ENCODE measurements at regions not wholly inside any gene's neighbourhood (a gene's known extent, or its start where the extent isn't known, plus 50 kb on each side); places are given as distances from the start of the nearest gene placed in this dataset.

DNA sequence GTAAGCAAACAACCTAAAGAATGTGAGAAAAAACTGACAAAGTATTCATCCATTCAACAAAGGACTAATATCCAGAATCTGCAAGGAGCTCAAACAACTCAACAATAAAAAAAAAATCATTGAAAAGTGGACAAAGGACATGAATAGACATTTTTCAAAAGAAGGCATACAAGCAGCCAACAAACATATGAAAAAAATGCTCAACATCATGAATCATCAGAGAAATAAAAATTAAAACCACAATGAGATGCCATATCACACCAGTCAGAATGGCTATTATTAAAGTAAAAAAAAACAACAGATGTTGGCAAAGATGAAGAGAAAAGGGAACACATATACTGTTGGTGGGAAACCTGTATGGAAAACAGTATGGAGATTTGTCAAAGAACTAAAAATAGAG lies 120.7 kb upstream of the ADGRL3 start:
- BruUV-seq (replicated peaks) = no TSS peak
- Mint-ChIP-seq H3K4me3 (ENCODE audit: low read depth, unreplicated experiment) (no peak overlapping the region), H3K9me3 (ENCODE audit: low read depth, unreplicated experiment) (peaks cover 4% of the 10 kb centered on the region), H3K27me3 (ENCODE audit: unreplicated experiment) (no peaks in the 10 kb centered on the region), H3K4me1 (ENCODE audit: low read depth, unreplicated experiment) (no peaks in the 10 kb centered on the region), H3K27ac (ENCODE audit: unreplicated experiment) (no peak overlapping the region), H3K36me3 (ENCODE audit: insufficient read depth, unreplicated experiment) (no peaks in the 10 kb centered on the region)
- DNase-seq = no peak
- CTCF ChIA-PET = no interaction called here
- TF ChIP-seq, protein P1, sequence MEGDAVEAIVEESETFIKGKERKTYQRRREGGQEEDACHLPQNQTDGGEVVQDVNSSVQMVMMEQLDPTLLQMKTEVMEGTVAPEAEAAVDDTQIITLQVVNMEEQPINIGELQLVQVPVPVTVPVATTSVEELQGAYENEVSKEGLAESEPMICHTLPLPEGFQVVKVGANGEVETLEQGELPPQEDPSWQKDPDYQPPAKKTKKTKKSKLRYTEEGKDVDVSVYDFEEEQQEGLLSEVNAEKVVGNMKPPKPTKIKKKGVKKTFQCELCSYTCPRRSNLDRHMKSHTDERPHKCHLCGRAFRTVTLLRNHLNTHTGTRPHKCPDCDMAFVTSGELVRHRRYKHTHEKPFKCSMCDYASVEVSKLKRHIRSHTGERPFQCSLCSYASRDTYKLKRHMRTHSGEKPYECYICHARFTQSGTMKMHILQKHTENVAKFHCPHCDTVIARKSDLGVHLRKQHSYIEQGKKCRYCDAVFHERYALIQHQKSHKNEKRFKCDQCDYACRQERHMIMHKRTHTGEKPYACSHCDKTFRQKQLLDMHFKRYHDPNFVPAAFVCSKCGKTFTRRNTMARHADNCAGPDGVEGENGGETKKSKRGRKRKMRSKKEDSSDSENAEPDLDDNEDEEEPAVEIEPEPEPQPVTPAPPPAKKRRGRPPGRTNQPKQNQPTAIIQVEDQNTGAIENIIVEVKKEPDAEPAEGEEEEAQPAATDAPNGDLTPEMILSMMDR (IDR thresholded peaks at IDR 0.05; ENCODE audit: unreplicated experiment) = no peak
- intact Hi-C loops (cut with micrococcal nuclease; ENCODE audit: unreplicated experiment) = no loop called here

DNA sequence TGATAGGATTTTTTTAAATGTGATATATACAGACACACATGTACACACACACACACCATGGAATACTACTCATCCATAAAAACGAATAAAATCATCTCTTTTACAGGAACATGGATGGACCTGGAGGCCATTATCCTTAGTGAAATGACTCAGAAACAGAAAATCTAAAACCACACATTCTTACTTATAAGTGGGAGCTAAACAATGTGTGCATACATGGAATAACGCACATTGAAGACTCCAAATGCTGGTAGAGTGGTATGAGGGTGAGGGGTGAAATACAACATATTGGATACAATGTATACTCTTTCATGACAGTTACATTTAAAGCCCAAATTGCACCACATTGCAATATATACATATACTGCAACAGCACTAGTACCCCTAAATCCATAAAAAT lies 120.2 kb upstream of the ADGRL3 start:
- Mint-ChIP-seq H3K27me3 (ENCODE audit: unreplicated experiment) (no peaks in the 10 kb centered on the region), H3K9me3 (ENCODE audit: low read depth, unreplicated experiment) (peaks cover 4% of the 10 kb centered on the region), H3K4me3 (ENCODE audit: low read depth, unreplicated experiment) (no peak overlapping the region), H3K36me3 (ENCODE audit: insufficient read depth, unreplicated experiment) (no peaks in the 10 kb centered on the region), H3K27ac (ENCODE audit: unreplicated experiment) (no peak overlapping the region), H3K4me1 (ENCODE audit: low read depth, unreplicated experiment) (no peaks in the 10 kb centered on the region)
- DNase-seq = no peak
- no TSS peak for BruUV-seq (replicated peaks)
- TF ChIP-seq, protein P1 (IDR thresholded peaks at IDR 0.05; ENCODE audit: unreplicated experiment) = no peak
- CTCF ChIA-PET = no interaction called here
- intact Hi-C loops (cut with micrococcal nuclease; ENCODE audit: unreplicated experiment) = no loop called here

DNA sequence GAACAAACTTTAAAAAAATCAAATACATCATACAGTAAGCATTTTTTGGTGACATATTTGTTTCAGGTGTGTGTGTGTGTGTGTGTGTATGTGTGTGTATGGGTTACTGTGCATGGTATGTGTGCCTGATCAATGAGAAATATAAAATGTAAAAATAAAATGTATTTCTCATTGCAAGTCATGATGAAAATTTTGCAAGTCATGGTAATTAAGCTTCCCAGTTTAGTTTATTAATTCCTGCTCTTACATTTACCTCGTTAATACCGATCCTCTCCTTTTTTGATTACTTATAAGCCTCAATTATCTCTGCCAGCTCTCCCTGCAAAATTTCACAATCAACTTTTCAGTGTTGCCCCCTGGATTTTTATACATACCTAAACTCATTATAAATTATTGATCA lies 114.6 kb upstream of the ADGRL3 start:
- intact Hi-C loops (cut with micrococcal nuclease; ENCODE audit: unreplicated experiment) = no loop called here
- Mint-ChIP-seq H3K27me3 (ENCODE audit: unreplicated experiment) (no peaks in the 10 kb centered on the region), H3K4me3 (ENCODE audit: low read depth, unreplicated experiment) (no peak overlapping the region), H3K9me3 (ENCODE audit: low read depth, unreplicated experiment) (no peaks in the 10 kb centered on the region), H3K4me1 (ENCODE audit: low read depth, unreplicated experiment) (no peaks in the 10 kb centered on the region), H3K27ac (ENCODE audit: unreplicated experiment) (no peak overlapping the region), H3K36me3 (ENCODE audit: insufficient read depth, unreplicated experiment) (no peaks in the 10 kb centered on the region)
- DNase-seq = no peak
- CTCF ChIA-PET = no interaction called here
- BruUV-seq (replicated peaks) = no TSS peak
- TF ChIP-seq, protein P1 (IDR thresholded peaks at IDR 0.05; ENCODE audit: unreplicated experiment) = no peak

DNA sequence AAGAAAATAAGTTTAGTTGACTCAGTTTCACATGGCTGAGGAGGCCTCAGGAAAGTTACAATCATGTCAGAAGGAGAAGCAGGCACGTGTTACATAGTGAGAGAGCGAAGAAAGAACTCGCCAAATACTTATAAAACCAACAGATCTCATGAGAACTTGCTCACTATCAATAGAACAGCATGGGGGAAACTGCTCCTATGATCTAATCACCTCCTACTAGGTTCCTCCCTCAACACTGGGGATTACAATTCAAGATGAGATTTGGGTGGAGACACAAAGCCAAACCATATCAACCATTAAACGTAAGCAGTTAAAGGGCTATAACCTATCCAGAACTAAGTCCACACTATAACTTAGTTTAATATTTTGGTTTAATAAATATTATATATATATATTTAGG lies 113.8 kb upstream of the ADGRL3 start:
- BruUV-seq (replicated peaks) = no TSS peak
- no peaks in the 10 kb centered on the region for H3K4me1 Mint-ChIP-seq (ENCODE audit: low read depth, unreplicated experiment)
- TF ChIP-seq, protein P1 (IDR thresholded peaks at IDR 0.05; ENCODE audit: unreplicated experiment) = no peak
- H3K4me3 Mint-ChIP-seq (ENCODE audit: low read depth, unreplicated experiment) = no peak overlapping the region
- CTCF ChIA-PET = no interaction called here
- intact Hi-C loops (cut with micrococcal nuclease; ENCODE audit: unreplicated experiment) = no loop called here
- no peaks in the 10 kb centered on the region for H3K36me3 Mint-ChIP-seq (ENCODE audit: insufficient read depth, unreplicated experiment)
- DNase-seq = no peak
- H3K27me3 Mint-ChIP-seq (ENCODE audit: unreplicated experiment) = no peaks in the 10 kb centered on the region
- H3K27ac Mint-ChIP-seq (ENCODE audit: unreplicated experiment) = no peak overlapping the region
- no peaks in the 10 kb centered on the region for H3K9me3 Mint-ChIP-seq (ENCODE audit: low read depth, unreplicated experiment)

DNA sequence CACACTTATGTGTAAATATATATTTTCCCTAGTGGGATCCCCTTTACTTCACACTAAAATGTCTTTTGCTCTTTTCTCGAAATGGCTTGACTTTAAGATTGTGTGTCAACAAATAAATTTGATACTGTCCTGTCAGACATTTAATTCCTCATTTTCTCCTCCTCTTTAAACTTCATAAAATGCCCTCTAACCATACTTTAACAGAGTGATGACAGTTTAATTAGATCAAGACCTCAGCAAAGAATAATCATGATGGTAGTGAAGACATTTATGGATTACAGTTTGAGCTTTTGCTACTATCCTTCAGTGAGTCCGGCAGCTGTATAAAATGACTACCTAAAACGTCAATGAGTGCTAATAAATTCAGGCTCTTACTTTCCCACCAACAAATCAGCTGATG lies 113.1 kb upstream of the ADGRL3 start:
- CTCF ChIA-PET = no interaction called here
- H3K9me3 Mint-ChIP-seq (ENCODE audit: low read depth, unreplicated experiment) = no peaks in the 10 kb centered on the region
- H3K4me1 Mint-ChIP-seq (ENCODE audit: low read depth, unreplicated experiment) = no peaks in the 10 kb centered on the region
- H3K27ac Mint-ChIP-seq (ENCODE audit: unreplicated experiment) = no peak overlapping the region
- no TSS peak for BruUV-seq (replicated peaks)
- intact Hi-C loops (cut with micrococcal nuclease; ENCODE audit: unreplicated experiment) = no loop called here
- no peak for DNase-seq
- TF ChIP-seq, protein P1 (IDR thresholded peaks at IDR 0.05; ENCODE audit: unreplicated experiment) = no peak
- H3K4me3 Mint-ChIP-seq (ENCODE audit: low read depth, unreplicated experiment) = no peak overlapping the region
- no peaks in the 10 kb centered on the region for H3K27me3 Mint-ChIP-seq (ENCODE audit: unreplicated experiment)
- H3K36me3 Mint-ChIP-seq (ENCODE audit: insufficient read depth, unreplicated experiment) = no peaks in the 10 kb centered on the region

Measured in Calu3 (cell line).